ENCODE measurements at regions not wholly inside any gene's neighbourhood (a gene's known extent, or its start where the extent isn't known, plus 50 kb on each side); places are given as distances from the start of the nearest gene placed in this dataset.

- Histone ChIP-seq H3K9ac (ENCODE audit: low read depth, low read length) (no peak overlapping the region), H3K79me2 (ENCODE audit: insufficient read depth, low read length) (no peaks in the 10 kb centered on the region), H3K4me1 (ENCODE audit: insufficient read depth, low read length) (no peaks in the 10 kb centered on the region), H3K27ac (ENCODE audit: low read length) (no peak overlapping the region), H2AFZ (ENCODE audit: low read depth, low read length) (no peak overlapping the region), H3K9me3 (ENCODE audit: insufficient read depth, low read length, severe bottlenecking) (no peaks in the 10 kb centered on the region), H3K36me3 (ENCODE audit: insufficient read depth, low read length) (no peaks in the 10 kb centered on the region), H3K4me2 (ENCODE audit: insufficient read depth, low read length) (no peak overlapping the region), H4K20me1 (ENCODE audit: insufficient read depth, low read length) (no peaks in the 10 kb centered on the region), H3K27me3 (ENCODE audit: insufficient read depth, low read length, poor library complexity) (no peaks in the 10 kb centered on the region), H3K4me3 (ENCODE audit: low read depth in 1 of 2, low read length in 2 of 2) (no peak overlapping the region)
- ATAC-seq (ENCODE audit: insufficient read depth, low read depth) = no peak
- TF ChIP-seq CTCF (IDR thresholded peaks at IDR 0.05; ENCODE audit: borderline replicate concordance, extremely low read depth, low read length, poor library complexity, severe bottlenecking) (no peak), EZH2 (IDR thresholded peaks at IDR 0.05; ENCODE audit: borderline replicate concordance, low read depth, low read length, severe bottlenecking) (no peak)
- DNase-seq = no peak
These were observed 484.6 kb downstream of the PRELID2 start for GRCh38 chr5:145350513-145350912.

- Histone ChIP-seq H2AFZ (ENCODE audit: low read depth, low read length) (no peak overlapping the region), H3K4me2 (ENCODE audit: insufficient read depth, low read length) (no peak overlapping the region)
These were observed 488.0 kb downstream of the PRELID2 start for GRCh38 chr5:145347026-145347616.

GRCh38 chr5:145345511-145346287 is 489.4 kb downstream of the PRELID2 start:
- no peak for DNase-seq
- Histone ChIP-seq H3K4me2 (ENCODE audit: insufficient read depth, low read length) (no peak overlapping the region), H3K4me3 (ENCODE audit: low read depth in 1 of 2, low read length in 2 of 2) (no peak overlapping the region), H3K9ac (ENCODE audit: low read depth, low read length) (no peak overlapping the region), H4K20me1 (ENCODE audit: insufficient read depth, low read length) (no peaks in the 10 kb centered on the region), H2AFZ (ENCODE audit: low read depth, low read length) (no peak overlapping the region), H3K9me3 (ENCODE audit: insufficient read depth, low read length, severe bottlenecking) (no peaks in the 10 kb centered on the region), H3K79me2 (ENCODE audit: insufficient read depth, low read length) (no peaks in the 10 kb centered on the region), H3K27me3 (ENCODE audit: insufficient read depth, low read length, poor library complexity) (no peaks in the 10 kb centered on the region), H3K36me3 (ENCODE audit: insufficient read depth, low read length) (no peaks in the 10 kb centered on the region), H3K27ac (ENCODE audit: low read length) (no peak overlapping the region), H3K4me1 (ENCODE audit: insufficient read depth, low read length) (no peaks in the 10 kb centered on the region)
- TF ChIP-seq CTCF (IDR thresholded peaks at IDR 0.05; ENCODE audit: borderline replicate concordance, extremely low read depth, low read length, poor library complexity, severe bottlenecking) (no peak), EZH2 (IDR thresholded peaks at IDR 0.05; ENCODE audit: borderline replicate concordance, low read depth, low read length, severe bottlenecking) (no peak)
- ATAC-seq (ENCODE audit: insufficient read depth, low read depth) = no peak

More at GRCh38 chr5:145347026-145347616, 488.0 kb downstream of the PRELID2 start:
- Histone ChIP-seq H3K4me1 (ENCODE audit: insufficient read depth, low read length) (no peaks in the 10 kb centered on the region), H3K4me3 (ENCODE audit: low read depth in 1 of 2, low read length in 2 of 2) (no peak overlapping the region), H3K79me2 (ENCODE audit: insufficient read depth, low read length) (no peaks in the 10 kb centered on the region), H3K9ac (ENCODE audit: low read depth, low read length) (no peak overlapping the region), H3K9me3 (ENCODE audit: insufficient read depth, low read length, severe bottlenecking) (no peaks in the 10 kb centered on the region), H3K27me3 (ENCODE audit: insufficient read depth, low read length, poor library complexity) (no peaks in the 10 kb centered on the region), H3K36me3 (ENCODE audit: insufficient read depth, low read length) (no peaks in the 10 kb centered on the region), H3K27ac (ENCODE audit: low read length) (no peak overlapping the region), H4K20me1 (ENCODE audit: insufficient read depth, low read length) (no peaks in the 10 kb centered on the region)
- no peak for TF ChIP-seq EZH2 (IDR thresholded peaks at IDR 0.05; ENCODE audit: borderline replicate concordance, low read depth, low read length, severe bottlenecking)
- peak; percentile 31 for TF ChIP-seq CTCF (IDR thresholded peaks at IDR 0.05; ENCODE audit: borderline replicate concordance, extremely low read depth, low read length, poor library complexity, severe bottlenecking)
- ATAC-seq (ENCODE audit: insufficient read depth, low read depth) = no peak
- DNase-seq = no peak
